Keratinocyte (primary cell): ENCODE measurements at regions not wholly inside any gene's neighbourhood (a gene's known extent, or its start where the extent isn't known, plus 50 kb on each side); places are given as distances from the start of the nearest gene placed in this dataset.
"Not testable (repeated sequence)": the region's sequence is repeated elsewhere in the genome, so short reads cannot be mapped to it uniquely, and the experiment has no call there.

Experiments used
- CTCF ChIP-seq, 3 experiments: IDR thresholded peaks in 1 of 3; conservative IDR thresholded peaks in 1 of 3; optimal IDR thresholded peaks in 1 of 3; 2 replicates in 2 of 3; 3 replicates in 1 of 3; pipeline versions ENCODE3 to v1.5.1; 2011; ENCODE audit warnings: low read length in 3 of 3, mild to moderate bottlenecking in 3 of 3, moderate library complexity in 2 of 3, control low read depth in 1 of 3, inconsistent platforms in 1 of 3; ENCODE audit not compliant: insufficient read depth in 2 of 3; ENCODE audit errors: extremely low read depth in 1 of 3
- EZH2 ChIP-seq: IDR thresholded peaks from one replicate; pipeline ENCODE4 v1.6.1; 2012; ENCODE audit warnings: inconsistent platforms, mild to moderate bottlenecking, low read length, moderate library complexity

DNA sequence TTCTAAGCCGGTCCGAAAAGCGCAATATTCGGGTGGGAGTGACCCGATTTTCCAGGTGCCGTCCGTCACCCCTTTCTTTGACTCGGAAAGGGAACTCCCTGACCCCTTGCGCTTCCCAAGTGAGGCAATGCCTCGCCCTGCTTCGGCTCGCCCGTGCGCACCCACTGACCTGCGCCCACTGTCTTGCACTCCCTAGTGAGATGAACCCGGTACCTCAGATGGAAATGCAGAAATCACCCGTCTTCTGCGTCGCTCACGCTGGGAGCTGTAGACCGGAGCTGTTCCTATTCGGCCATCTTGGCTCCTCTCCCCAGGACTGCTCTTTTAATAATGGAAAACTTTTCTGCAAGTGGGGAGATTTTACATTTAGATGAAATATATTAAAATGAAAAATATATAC, 297.5 kb downstream of the LNPK start:
- not testable (repeated sequence) for TF ChIP-seq EZH2; CTCF (optimal IDR thresholded peaks at IDR 0.05 in 1 of 3, IDR thresholded peaks at IDR 0.05 in 1 of 3, conservative IDR thresholded peaks at IDR 0.05 in 1 of 3; ENCODE audit: extremely low read depth in 1 of 3, insufficient read depth in 2 of 3, low read length in 3 of 3)
